ENCODE measurements at regions not wholly inside any gene's neighbourhood (a gene's known extent, or its start where the extent isn't known, plus 50 kb on each side); places are given as distances from the start of the nearest gene placed in this dataset.
"Not testable (repeated sequence)": the region's sequence is repeated elsewhere in the genome, so short reads cannot be mapped to it uniquely, and the experiment has no call there.

DNA sequence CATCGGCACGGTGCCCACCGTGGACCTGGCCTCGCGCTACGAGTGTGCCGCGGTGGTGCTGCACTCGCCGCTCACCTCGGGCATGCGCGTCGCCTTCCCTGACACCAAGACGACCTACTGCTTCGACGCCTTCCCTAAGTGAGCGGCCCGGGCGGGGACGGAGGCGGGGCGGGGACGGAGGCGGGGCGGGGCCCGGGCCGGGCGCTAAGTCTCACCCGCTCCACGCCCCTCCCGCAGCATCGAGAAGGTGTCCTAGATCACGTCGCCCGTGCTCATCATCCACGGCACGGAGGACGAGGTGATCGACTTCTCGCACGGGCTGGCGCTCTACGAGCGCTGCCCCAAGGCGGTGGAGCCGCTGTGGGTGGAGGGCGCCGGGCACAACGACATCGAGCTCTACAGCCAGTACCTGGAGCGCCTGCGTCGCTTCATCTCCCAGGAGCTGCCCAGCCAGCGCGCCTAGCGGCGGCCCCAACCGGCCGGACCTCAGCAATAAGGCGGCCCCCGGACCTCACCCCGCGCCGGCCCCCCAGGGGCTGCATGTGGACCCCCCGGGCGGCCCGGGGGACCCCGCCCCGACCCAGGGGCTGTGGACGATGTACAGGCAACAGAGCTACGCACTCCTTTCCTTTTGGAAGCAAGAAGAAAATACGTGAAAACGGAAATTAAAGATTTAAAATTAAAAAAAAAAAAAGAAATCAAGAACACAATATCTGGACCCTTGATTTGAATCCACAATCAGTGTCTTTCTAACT, 198.8 kb downstream of the USP22 start:
- not testable (repeated sequence) for H2AFZ ChIP-seq (ENCODE audit: low read length); H3F3A ChIP-seq (ENCODE audit: insufficient read depth, low read length); H4K20me1 ChIP-seq (ENCODE audit: insufficient read depth, low read length); DNase-seq; H3K9me2 ChIP-seq (replicated peaks; ENCODE audit: insufficient read depth, low read length); H3K27ac ChIP-seq (ENCODE audit: low read length); H3K9me3 ChIP-seq (replicated peaks; ENCODE audit: insufficient read depth, low read length); H3K4me3 ChIP-seq (ENCODE audit: low read length); H3K36me3 ChIP-seq (replicated peaks; ENCODE audit: insufficient read depth, low read length); H3K9ac ChIP-seq (ENCODE audit: low read length); H3K27me3 ChIP-seq (replicated peaks; ENCODE audit: insufficient read depth, low read length); H3K4me1 ChIP-seq (ENCODE audit: low read length); H3K79me2 ChIP-seq (ENCODE audit: low read length); H3K4me2 ChIP-seq (ENCODE audit: low read depth, low read length)

DNA sequence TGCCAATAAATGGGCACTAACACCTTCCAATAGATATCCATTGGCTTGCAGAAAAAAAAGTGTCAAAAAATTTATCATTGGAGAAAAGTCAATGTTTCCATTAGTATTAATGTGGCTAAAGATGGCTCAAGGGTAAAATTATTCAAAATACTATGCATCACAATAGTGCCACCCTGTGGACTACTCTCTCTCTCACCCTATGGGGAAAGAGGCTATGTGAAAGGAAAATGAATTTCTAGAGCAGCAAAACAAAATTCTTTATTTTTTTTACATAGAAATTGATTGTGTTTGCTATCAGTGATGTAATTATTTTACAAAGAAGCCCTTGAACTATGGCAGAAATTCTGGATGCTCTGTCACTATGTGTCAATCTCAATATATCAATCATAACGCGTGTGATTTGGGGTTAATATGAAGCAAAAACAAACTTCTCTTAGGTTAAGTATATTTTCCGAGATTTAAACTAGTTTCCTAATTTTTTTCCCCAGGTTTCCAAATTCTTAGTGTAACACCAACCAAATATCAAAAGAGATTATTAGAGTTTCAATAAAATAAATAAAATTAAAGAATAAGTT, 193.9 kb downstream of the USP22 start:
- H3K4me2 ChIP-seq (ENCODE audit: low read depth, low read length): not testable (repeated sequence)

DNA sequence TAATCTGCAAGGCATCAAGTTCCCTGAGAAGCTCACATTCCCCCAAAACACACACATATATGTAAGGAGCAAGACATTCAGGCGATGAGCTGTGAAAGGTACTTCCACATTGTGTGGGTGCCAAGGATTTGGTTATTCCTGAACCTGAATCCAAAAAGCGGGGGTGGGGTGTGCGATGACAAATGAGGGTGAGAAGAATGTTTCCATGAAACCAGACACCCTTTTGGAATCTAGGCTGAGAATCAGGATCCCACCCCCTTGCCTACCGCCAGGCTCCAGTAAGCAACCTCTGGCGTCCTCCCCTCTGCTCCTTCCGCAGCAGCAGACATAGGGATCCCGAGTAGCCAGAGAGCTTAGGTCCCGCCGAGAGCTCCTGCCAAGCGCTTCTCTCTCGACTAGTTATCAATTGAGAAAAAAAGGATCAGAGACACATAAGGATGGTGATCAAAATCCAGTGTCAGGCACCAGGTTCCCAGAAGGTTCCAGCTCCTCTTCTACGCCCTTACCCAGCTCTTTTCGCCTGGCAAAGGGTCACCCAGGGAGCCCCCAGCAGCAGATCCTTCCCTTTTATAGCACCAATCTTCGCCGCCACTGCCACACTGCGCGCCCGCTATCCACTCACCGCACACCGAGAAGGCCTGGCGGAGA, 191.1 kb downstream of the USP22 start:
- not testable (repeated sequence) for H3K9ac ChIP-seq (ENCODE audit: low read length); H3K36me3 ChIP-seq (replicated peaks; ENCODE audit: insufficient read depth, low read length); H3F3A ChIP-seq (ENCODE audit: insufficient read depth, low read length); H3K4me1 ChIP-seq (ENCODE audit: low read length); H3K4me3 ChIP-seq (ENCODE audit: low read length); H3K4me2 ChIP-seq (ENCODE audit: low read depth, low read length); H2AFZ ChIP-seq (ENCODE audit: low read length); H3K27ac ChIP-seq (ENCODE audit: low read length); H3K9me2 ChIP-seq (replicated peaks; ENCODE audit: insufficient read depth, low read length); H3K9me3 ChIP-seq (replicated peaks; ENCODE audit: insufficient read depth, low read length); H4K20me1 ChIP-seq (ENCODE audit: insufficient read depth, low read length); DNase-seq; H3K27me3 ChIP-seq (replicated peaks; ENCODE audit: insufficient read depth, low read length); H3K79me2 ChIP-seq (ENCODE audit: low read length)

More for the DNA sequence above, 193.9 kb downstream of the USP22 start:
- DNase-seq; H3K27me3 ChIP-seq (replicated peaks; ENCODE audit: insufficient read depth, low read length); H3K9ac ChIP-seq (ENCODE audit: low read length); H3K9me3 ChIP-seq (replicated peaks; ENCODE audit: insufficient read depth, low read length); H2AFZ ChIP-seq (ENCODE audit: low read length); H3K9me2 ChIP-seq (replicated peaks; ENCODE audit: insufficient read depth, low read length); H3F3A ChIP-seq (ENCODE audit: insufficient read depth, low read length); H3K4me3 ChIP-seq (ENCODE audit: low read length); H4K20me1 ChIP-seq (ENCODE audit: insufficient read depth, low read length); H3K79me2 ChIP-seq (ENCODE audit: low read length); H3K27ac ChIP-seq (ENCODE audit: low read length); H3K36me3 ChIP-seq (replicated peaks; ENCODE audit: insufficient read depth, low read length); H3K4me1 ChIP-seq (ENCODE audit: low read length): not testable (repeated sequence)
- TF ChIP-seq, protein P1, sequence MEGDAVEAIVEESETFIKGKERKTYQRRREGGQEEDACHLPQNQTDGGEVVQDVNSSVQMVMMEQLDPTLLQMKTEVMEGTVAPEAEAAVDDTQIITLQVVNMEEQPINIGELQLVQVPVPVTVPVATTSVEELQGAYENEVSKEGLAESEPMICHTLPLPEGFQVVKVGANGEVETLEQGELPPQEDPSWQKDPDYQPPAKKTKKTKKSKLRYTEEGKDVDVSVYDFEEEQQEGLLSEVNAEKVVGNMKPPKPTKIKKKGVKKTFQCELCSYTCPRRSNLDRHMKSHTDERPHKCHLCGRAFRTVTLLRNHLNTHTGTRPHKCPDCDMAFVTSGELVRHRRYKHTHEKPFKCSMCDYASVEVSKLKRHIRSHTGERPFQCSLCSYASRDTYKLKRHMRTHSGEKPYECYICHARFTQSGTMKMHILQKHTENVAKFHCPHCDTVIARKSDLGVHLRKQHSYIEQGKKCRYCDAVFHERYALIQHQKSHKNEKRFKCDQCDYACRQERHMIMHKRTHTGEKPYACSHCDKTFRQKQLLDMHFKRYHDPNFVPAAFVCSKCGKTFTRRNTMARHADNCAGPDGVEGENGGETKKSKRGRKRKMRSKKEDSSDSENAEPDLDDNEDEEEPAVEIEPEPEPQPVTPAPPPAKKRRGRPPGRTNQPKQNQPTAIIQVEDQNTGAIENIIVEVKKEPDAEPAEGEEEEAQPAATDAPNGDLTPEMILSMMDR (IDR thresholded peaks at IDR 0.05; ENCODE audit: low read length): peak; percentile 38

DNA sequence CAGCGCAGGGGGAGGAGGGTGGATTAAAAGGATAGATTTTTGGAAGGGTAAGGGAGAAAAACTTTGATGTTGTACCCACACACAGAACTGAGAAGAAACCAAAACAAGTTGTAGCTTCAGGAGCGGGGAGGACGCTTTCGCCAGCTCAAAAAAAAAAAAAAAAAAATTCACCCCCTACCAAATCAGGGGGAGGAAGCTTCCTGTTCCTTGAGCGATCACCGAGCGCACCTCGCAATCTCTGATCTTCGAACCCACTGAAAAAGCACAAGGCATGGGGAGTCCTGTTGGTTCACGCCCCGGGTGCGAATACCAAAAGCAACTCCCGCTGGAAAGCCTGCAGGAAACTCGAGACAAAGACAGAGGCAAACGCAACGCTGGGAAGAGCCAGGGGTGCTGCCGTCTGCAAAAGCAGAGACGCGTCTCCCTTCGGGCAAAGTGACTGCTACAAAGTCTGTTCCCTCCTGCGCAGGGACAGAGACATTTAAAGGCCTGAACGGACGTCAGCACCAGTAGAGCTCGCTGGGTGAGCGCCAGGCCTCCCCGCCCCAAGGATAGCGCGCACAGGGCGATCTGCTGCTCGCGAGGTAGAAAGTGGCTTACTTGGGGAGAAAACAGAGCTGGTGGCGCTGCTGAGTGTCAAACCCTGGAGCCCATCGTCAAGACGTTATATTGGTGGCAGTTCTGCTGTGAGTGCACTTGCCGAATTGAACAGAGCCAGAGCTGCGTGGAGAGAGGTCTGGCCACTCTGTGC, 190.4 kb downstream of the USP22 start:
- Histone ChIP-seq H3K9me3 (replicated peaks; ENCODE audit: insufficient read depth, low read length) (no peaks in the 10 kb centered on the region), H3K27me3 (replicated peaks; ENCODE audit: insufficient read depth, low read length) (no peaks in the 10 kb centered on the region), H4K20me1 (ENCODE audit: insufficient read depth, low read length) (no peaks in the 10 kb centered on the region), H3K9ac (ENCODE audit: low read length) (no peak overlapping the region), H3K9me2 (replicated peaks; ENCODE audit: insufficient read depth, low read length) (no peaks in the 10 kb centered on the region), H3K79me2 (ENCODE audit: low read length) (no peaks in the 10 kb centered on the region), H3K4me3 (ENCODE audit: low read length) (peak overlapping the region; percentile 41), H3K4me2 (ENCODE audit: low read depth, low read length) (peak overlapping the region; percentile 65; the same call in 1 of the 2 replicates), H3K27ac (ENCODE audit: low read length) (no peak overlapping the region), H3K4me1 (ENCODE audit: low read length) (no peaks in the 10 kb centered on the region), H3F3A (ENCODE audit: insufficient read depth, low read length) (no peaks in the 10 kb centered on the region), H3K36me3 (replicated peaks; ENCODE audit: insufficient read depth, low read length) (no peaks in the 10 kb centered on the region), H2AFZ (ENCODE audit: low read length) (peak overlapping the region; percentile 77)
- peak; percentile 45 for DNase-seq
- TF ChIP-seq, protein P1 (IDR thresholded peaks at IDR 0.05; ENCODE audit: low read length): no peak
- no peak for TF ChIP-seq EZH2phosphoT487 (IDR thresholded peaks at IDR 0.05; ENCODE audit: low read length)
- no peak for TF ChIP-seq EZH2 (optimal IDR thresholded peaks at IDR 0.05; ENCODE audit: low read depth, low read length)

All from MM.1S (cell line).